Nephron progenitor cell (in vitro differentiated cells): ENCODE measurements at regions not wholly inside any gene's neighbourhood (a gene's known extent, or its start where the extent isn't known, plus 50 kb on each side); places are given as distances from the start of the nearest gene placed in this dataset.

Source experiments
- DNase-seq: peaks from one replicate; pipeline ENCODE4 v3.0.0; 2021
- H3K27ac Mint-ChIP-seq: 2 replicates; pipeline ENCODE4 v1.8.0; 2021; ENCODE audit warnings: mild to moderate bottlenecking, moderate library complexity, mixed read lengths
- H3K27me3 Mint-ChIP-seq: 2 replicates; pipeline ENCODE4 v1.8.0; 2021; ENCODE audit warnings: mild to moderate bottlenecking, low read depth, mixed read lengths; ENCODE audit not compliant: poor library complexity
- H3K36me3 Mint-ChIP-seq: 2 replicates; pipeline ENCODE4 v1.8.0; 2021; ENCODE audit warnings: low read depth, mixed read lengths
- H3K4me1 Mint-ChIP-seq: 2 replicates; pipeline ENCODE4 v1.8.0; 2021; ENCODE audit warnings: mixed read lengths
- H3K4me3 Mint-ChIP-seq: 2 replicates; pipeline ENCODE4 v1.8.0; 2021; ENCODE audit warnings: mild to moderate bottlenecking, moderate library complexity, mixed read lengths
- H3K9me3 Mint-ChIP-seq: 2 replicates; pipeline ENCODE4 v1.8.0; 2021; ENCODE audit warnings: mild to moderate bottlenecking, moderate library complexity, mixed read lengths
- CTCF ChIP-seq: fragments of 200-600 bp; sonication (generic); IDR thresholded peaks from 2 replicates; pipeline ENCODE4 v1.5.0; 2021; ENCODE audit warnings: antibody characterized with exemption

DNA sequence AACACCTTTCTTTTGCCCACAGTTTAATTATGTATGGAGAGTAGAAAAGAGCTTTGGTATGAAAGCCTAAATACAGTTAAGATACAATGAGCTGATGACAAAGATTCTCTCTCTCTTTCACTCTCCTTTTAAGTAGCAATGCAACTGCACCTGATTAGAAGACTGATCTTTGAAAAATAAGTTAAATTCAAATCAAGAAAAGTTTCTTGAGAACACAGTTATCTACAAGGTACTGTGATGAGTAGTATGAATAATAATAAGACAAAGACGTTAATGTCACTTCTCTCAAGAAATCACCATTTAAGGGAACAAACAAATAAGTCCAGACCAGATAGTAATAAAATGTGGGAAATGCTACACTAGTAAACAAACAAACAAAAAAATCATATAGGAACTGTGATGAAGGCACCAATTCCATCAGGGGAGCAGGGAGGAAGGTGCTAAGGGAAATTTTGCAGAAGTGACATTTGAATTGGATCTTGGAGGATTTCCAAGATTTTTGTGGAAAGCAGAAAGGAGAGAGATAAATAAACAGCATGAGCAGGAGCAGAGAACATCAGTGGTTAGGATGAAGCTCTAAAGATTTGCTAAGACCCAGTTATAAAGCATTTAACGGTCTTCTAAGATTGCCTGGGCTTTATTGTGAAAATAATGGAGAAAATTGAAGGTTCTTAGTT, 65.2 kb upstream of the STK38L start:
- Mint-ChIP-seq H3K4me3 (no peak overlapping the region), H3K36me3 (no peaks in the 10 kb centered on the region), H3K27me3 (no peaks in the 10 kb centered on the region), H3K9me3 (no peaks in the 10 kb centered on the region), H3K27ac (no peak overlapping the region), H3K4me1 (no peaks in the 10 kb centered on the region)
- no peak for TF ChIP-seq CTCF
- DNase-seq: no peak

- TF ChIP-seq CTCF: no peak
- Mint-ChIP-seq H3K36me3 (no peaks in the 10 kb centered on the region), H3K9me3 (no peaks in the 10 kb centered on the region), H3K4me1 (no peaks in the 10 kb centered on the region), H3K27ac (no peak overlapping the region), H3K27me3 (no peaks in the 10 kb centered on the region), H3K4me3 (no peak overlapping the region)
- DNase-seq: no peak
These were observed 64.5 kb upstream of the STK38L start for GRCh38 chr12:27179400-27180214.

GRCh38 chr12:27180906-27181505, 63.1 kb upstream of the STK38L start:
- no peak overlapping the region for H3K27ac Mint-ChIP-seq
- no peaks in the 10 kb centered on the region for H3K4me1 Mint-ChIP-seq
- TF ChIP-seq CTCF: no peak

GRCh38 chr12:27183342-27183741, 60.7 kb upstream of the STK38L start:
- no peak for TF ChIP-seq CTCF
- no peaks in the 10 kb centered on the region for H3K9me3 Mint-ChIP-seq

More at GRCh38 chr12:27180906-27181505, 63.1 kb upstream of the STK38L start:
- Mint-ChIP-seq H3K4me3 (no peak overlapping the region), H3K27me3 (peaks cover 3% of the 10 kb centered on the region), H3K9me3 (no peaks in the 10 kb centered on the region), H3K36me3 (no peaks in the 10 kb centered on the region)
- no peak for DNase-seq

GRCh38 chr12:27185234-27186021, 58.7 kb upstream of the STK38L start:
- no peak overlapping the region for H3K27ac Mint-ChIP-seq
- H3K36me3 Mint-ChIP-seq: no peaks in the 10 kb centered on the region
- no peak for TF ChIP-seq CTCF
- H3K4me1 Mint-ChIP-seq: no peaks in the 10 kb centered on the region
- no peak overlapping the region for H3K4me3 Mint-ChIP-seq
- H3K27me3 Mint-ChIP-seq: peaks cover 8% of the 10 kb centered on the region
- no peak for DNase-seq
- no peaks in the 10 kb centered on the region for H3K9me3 Mint-ChIP-seq

More at GRCh38 chr12:27183342-27183741, 60.7 kb upstream of the STK38L start:
- Mint-ChIP-seq H3K4me1 (no peaks in the 10 kb centered on the region), H3K36me3 (no peaks in the 10 kb centered on the region), H3K27ac (no peak overlapping the region), H3K4me3 (no peak overlapping the region), H3K27me3 (peaks cover 5% of the 10 kb centered on the region)
- DNase-seq: no peak
